ENCODE measurements at regions not wholly inside any gene's neighbourhood (a gene's known extent, or its start where the extent isn't known, plus 50 kb on each side); places are given as distances from the start of the nearest gene placed in this dataset.

- TF ChIP-seq CTCF (conservative IDR thresholded peaks at IDR 0.05 in 1 of 2, IDR thresholded peaks at IDR 0.05 in 1 of 2; ENCODE audit: extremely low read depth in 1 of 2, insufficient read depth in 1 of 2, low read depth in 1 of 2, low read length in 2 of 2) (no peak), EZH2 (IDR thresholded peaks at IDR 0.05; ENCODE audit: borderline replicate concordance, low read length) (no peak)
Observed at GRCh38 chr18:28711096-28711495, 534.2 kb upstream of the CDH2 start.

Measured in mammary epithelial cell (primary cell).